ENCODE measurements at regions not wholly inside any gene's neighbourhood (a gene's known extent, or its start where the extent isn't known, plus 50 kb on each side); places are given as distances from the start of the nearest gene placed in this dataset.

- no peak for TF ChIP-seq FOXP2 (optimal IDR thresholded peaks at IDR 0.05; ENCODE audit: control extremely low read depth, extremely low read length, insufficient read depth)
- TF ChIP-seq POLR2AphosphoS5 (IDR thresholded peaks at IDR 0.05; ENCODE audit: borderline replicate concordance, low read depth, low read length): no peak
- no peak for TF ChIP-seq EZH2 (IDR thresholded peaks at IDR 0.05)
- Histone ChIP-seq H3K9me3 (ENCODE audit: low read depth, low read length) (no peaks in the 10 kb centered on the region), H3K4me3 (no peak overlapping the region), H3K27ac (no peak overlapping the region), H3K36me3 (ENCODE audit: insufficient read depth, low read length) (no peaks in the 10 kb centered on the region), H3K9ac (ENCODE audit: insufficient read length) (no peak overlapping the region)
- DNase-seq (ENCODE audit: low read depth, low spot score): no peak
These were observed 105.8 kb upstream of the CDH5 start for GRCh38 chr16:66260522-66261254.

DNA sequence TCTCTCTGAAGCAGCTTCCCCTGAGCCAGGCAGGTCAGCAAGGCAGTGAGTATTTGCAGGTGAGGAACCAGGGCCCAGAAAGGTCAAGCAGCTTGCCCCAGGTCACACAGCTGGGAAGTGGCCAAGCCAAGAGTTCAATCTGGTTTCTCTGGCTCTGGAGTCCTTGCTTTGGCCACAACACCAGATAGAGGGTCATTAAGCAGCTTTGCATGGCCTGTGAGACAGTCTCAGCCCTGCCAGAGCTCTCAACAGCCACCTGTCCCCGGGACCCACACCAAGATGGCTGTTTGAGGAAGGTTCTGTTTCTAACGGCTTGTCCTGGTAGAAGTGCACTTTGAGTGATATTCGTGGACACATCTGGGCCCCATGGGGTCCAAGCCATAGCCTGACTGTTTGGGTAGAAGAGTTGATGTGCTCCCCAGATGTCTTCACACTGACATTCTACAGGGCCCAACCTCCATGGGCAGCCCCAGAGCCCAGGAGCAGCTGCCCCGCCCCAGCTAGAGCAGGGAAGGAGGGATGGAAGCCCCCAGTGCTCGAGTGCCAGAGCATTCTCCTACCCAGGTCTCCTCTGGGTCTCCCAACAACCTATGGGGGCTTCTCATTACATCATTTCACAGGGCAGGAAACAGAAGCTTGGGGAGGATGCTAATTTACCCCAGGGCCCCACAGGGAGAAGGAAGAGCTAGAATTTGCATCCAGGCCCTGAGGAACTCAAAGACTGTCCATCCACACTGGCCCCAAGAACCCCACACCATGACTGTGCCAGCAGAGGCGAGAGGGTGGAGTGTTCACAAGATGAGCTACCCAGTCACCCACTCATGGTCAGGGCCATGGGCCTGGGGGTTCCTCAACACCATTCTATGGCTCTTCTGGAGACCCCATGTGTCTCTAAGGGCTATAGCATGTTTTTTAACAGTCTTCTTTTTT is 107.3 kb upstream of the CDH5 start:
- no peak overlapping the region for H3K4me3 ChIP-seq
- no peak overlapping the region for H3K27ac ChIP-seq
- no peak for DNase-seq (ENCODE audit: low read depth, low spot score)
- no peak overlapping the region for H3K9ac ChIP-seq (ENCODE audit: insufficient read length)
- TF ChIP-seq POLR2AphosphoS5 (IDR thresholded peaks at IDR 0.05; ENCODE audit: borderline replicate concordance, low read depth, low read length) (no peak), FOXP2 (optimal IDR thresholded peaks at IDR 0.05; ENCODE audit: control extremely low read depth, extremely low read length, insufficient read depth) (no peak), EZH2 (IDR thresholded peaks at IDR 0.05) (no peak)
- H3K9me3 ChIP-seq (ENCODE audit: low read depth, low read length): no peaks in the 10 kb centered on the region
- H3K36me3 ChIP-seq (ENCODE audit: insufficient read depth, low read length): no peaks in the 10 kb centered on the region

DNA sequence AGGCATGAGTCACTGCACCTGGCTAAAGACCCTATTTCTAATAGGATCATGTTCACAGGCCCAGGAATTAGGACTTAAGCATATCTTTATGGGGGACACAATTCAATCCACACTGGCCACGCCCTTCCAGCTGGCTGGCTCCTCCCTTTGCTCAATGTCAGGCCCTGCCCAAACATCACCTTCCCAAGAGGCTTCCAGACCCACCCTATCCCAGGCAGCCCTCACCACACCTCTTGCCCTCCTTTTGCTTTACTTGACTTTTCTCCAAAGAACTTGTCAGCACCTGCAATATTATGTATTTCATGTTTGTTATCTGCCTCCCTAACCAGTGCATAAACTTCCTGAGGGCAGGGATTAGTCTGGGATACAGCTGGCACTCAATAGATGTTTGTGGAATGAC is 109.6 kb upstream of the CDH5 start:
- no peak overlapping the region for H3K9ac ChIP-seq (ENCODE audit: insufficient read length)
- no peaks in the 10 kb centered on the region for H3K36me3 ChIP-seq (ENCODE audit: insufficient read depth, low read length)
- H3K9me3 ChIP-seq (ENCODE audit: low read depth, low read length): no peaks in the 10 kb centered on the region
- H3K4me3 ChIP-seq: no peak overlapping the region
- H3K27ac ChIP-seq: no peak overlapping the region
- DNase-seq (ENCODE audit: low read depth, low spot score): no peak
- TF ChIP-seq FOXP2 (optimal IDR thresholded peaks at IDR 0.05; ENCODE audit: control extremely low read depth, extremely low read length, insufficient read depth) (no peak), EZH2 (IDR thresholded peaks at IDR 0.05) (no peak), POLR2AphosphoS5 (IDR thresholded peaks at IDR 0.05; ENCODE audit: borderline replicate concordance, low read depth, low read length) (no peak)

- no peak overlapping the region for H3K27ac ChIP-seq
- H3K9ac ChIP-seq (ENCODE audit: insufficient read length): no peak overlapping the region
- H3K4me3 ChIP-seq: no peak overlapping the region
- H3K36me3 ChIP-seq (ENCODE audit: insufficient read depth, low read length): no peaks in the 10 kb centered on the region
- DNase-seq (ENCODE audit: low read depth, low spot score): no peak
- TF ChIP-seq EZH2 (IDR thresholded peaks at IDR 0.05): no peak
- TF ChIP-seq FOXP2 (optimal IDR thresholded peaks at IDR 0.05; ENCODE audit: control extremely low read depth, extremely low read length, insufficient read depth): no peak
- TF ChIP-seq POLR2AphosphoS5 (IDR thresholded peaks at IDR 0.05; ENCODE audit: borderline replicate concordance, low read depth, low read length): no peak
- no peaks in the 10 kb centered on the region for H3K9me3 ChIP-seq (ENCODE audit: low read depth, low read length)
These were observed 110.8 kb upstream of the CDH5 start for GRCh38 chr16:66255647-66256046.

DNA sequence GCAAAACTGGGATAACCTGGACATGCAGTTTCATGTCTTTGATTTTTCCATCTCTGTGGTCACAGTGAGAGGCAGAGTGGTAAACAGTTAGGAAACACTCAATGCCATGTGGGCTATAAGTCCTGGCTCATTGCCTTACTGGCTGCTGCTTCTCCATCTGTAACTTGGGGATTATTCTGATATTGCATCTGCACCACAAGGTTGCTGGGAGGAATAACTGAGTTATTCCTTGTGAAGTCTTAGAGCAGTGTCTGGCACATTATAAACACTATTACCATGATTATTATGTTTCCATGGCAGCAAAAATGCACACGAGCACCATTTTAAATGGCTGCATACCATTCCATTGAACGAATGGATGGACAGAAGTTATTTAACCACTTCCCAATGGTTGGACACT is 111.7 kb upstream of the CDH5 start:
- Histone ChIP-seq H3K9me3 (ENCODE audit: low read depth, low read length) (no peaks in the 10 kb centered on the region), H3K36me3 (ENCODE audit: insufficient read depth, low read length) (no peaks in the 10 kb centered on the region), H3K4me3 (no peak overlapping the region), H3K27ac (no peak overlapping the region), H3K9ac (ENCODE audit: insufficient read length) (no peak overlapping the region)
- no peak for TF ChIP-seq EZH2 (IDR thresholded peaks at IDR 0.05)
- no peak for TF ChIP-seq POLR2AphosphoS5 (IDR thresholded peaks at IDR 0.05; ENCODE audit: borderline replicate concordance, low read depth, low read length)
- no peak for TF ChIP-seq FOXP2 (optimal IDR thresholded peaks at IDR 0.05; ENCODE audit: control extremely low read depth, extremely low read length, insufficient read depth)
- DNase-seq (ENCODE audit: low read depth, low spot score): no peak

DNA sequence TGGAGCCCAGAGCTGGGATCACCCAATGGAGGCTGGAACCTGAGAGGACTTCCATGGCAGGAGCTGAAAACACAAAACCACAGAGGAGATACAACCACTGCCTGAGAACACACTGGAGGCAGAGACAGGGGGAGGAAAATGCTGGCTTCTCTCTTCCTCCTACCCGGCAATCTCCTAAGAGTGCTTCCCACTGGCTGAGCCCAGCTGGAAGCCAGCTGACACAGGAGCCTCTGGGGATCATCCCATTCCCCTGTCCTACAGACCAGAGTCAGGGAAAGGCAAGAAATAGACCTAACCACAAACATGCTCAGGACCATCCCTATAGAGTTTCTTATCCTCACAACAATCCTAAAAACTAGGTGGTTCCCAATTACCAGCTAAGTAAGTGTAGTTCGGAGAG is 112.4 kb upstream of the CDH5 start:
- no peak for TF ChIP-seq EZH2 (IDR thresholded peaks at IDR 0.05)
- no peak for TF ChIP-seq FOXP2 (optimal IDR thresholded peaks at IDR 0.05; ENCODE audit: control extremely low read depth, extremely low read length, insufficient read depth)
- no peak for TF ChIP-seq POLR2AphosphoS5 (IDR thresholded peaks at IDR 0.05; ENCODE audit: borderline replicate concordance, low read depth, low read length)
- Histone ChIP-seq H3K27ac (no peak overlapping the region), H3K4me3 (no peak overlapping the region), H3K36me3 (ENCODE audit: insufficient read depth, low read length) (no peaks in the 10 kb centered on the region), H3K9me3 (ENCODE audit: low read depth, low read length) (no peaks in the 10 kb centered on the region), H3K9ac (ENCODE audit: insufficient read length) (no peak overlapping the region)
- DNase-seq (ENCODE audit: low read depth, low spot score): no peak

DNA sequence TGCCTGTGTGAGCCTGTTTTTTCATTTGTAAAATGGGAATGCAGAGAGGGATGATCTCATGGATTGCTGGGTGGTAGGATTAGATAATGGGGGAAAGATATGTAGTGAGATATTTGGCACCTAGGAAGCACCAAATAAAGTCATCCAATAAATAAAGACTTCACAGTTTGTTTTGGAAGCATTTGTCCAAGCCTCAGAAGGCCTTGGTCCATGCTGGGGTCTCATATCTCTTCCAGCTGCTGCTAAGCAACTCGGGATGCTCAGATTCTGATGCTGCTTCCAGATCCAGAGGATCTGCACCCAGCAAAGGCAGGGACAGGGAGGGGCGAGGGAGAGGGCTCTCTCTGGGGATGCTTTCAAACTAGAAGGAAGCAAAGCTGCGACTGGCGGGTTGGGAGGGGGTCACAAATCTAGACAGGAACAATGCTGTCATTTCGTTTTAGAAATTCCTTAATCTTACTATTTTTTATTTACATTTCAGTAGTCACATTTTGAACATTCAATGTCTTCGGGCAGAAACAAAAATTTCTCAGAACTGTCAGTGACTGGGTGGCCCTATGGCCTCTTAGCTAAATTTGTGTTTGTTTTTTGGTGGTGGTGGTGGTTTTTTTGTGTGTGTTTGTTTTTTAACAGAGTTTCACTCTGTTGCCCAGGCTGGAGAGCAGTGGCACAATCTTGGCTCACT is 114.9 kb upstream of the CDH5 start:
- no peak overlapping the region for H3K9ac ChIP-seq (ENCODE audit: insufficient read length)
- no peak for DNase-seq (ENCODE audit: low read depth, low spot score)
- no peaks in the 10 kb centered on the region for H3K36me3 ChIP-seq (ENCODE audit: insufficient read depth, low read length)
- H3K4me3 ChIP-seq: no peak overlapping the region
- TF ChIP-seq FOXP2 (optimal IDR thresholded peaks at IDR 0.05; ENCODE audit: control extremely low read depth, extremely low read length, insufficient read depth) (no peak), EZH2 (IDR thresholded peaks at IDR 0.05) (no peak), POLR2AphosphoS5 (IDR thresholded peaks at IDR 0.05; ENCODE audit: borderline replicate concordance, low read depth, low read length) (no peak)
- no peaks in the 10 kb centered on the region for H3K9me3 ChIP-seq (ENCODE audit: low read depth, low read length)
- H3K27ac ChIP-seq: no peak overlapping the region
